GM15510 (cell line): ENCODE measurements at regions not wholly inside any gene's neighbourhood (a gene's known extent, or its start where the extent isn't known, plus 50 kb on each side); places are given as distances from the start of the nearest gene placed in this dataset.

Experiments
- POLR2A ChIP-seq: IDR thresholded peaks from 3 replicates; pipeline ENCODE4 v1.6.1; 2011; ENCODE audit warnings: borderline replicate concordance; ENCODE audit not compliant: insufficient read length; ENCODE audit errors: extremely low read depth

DNA sequence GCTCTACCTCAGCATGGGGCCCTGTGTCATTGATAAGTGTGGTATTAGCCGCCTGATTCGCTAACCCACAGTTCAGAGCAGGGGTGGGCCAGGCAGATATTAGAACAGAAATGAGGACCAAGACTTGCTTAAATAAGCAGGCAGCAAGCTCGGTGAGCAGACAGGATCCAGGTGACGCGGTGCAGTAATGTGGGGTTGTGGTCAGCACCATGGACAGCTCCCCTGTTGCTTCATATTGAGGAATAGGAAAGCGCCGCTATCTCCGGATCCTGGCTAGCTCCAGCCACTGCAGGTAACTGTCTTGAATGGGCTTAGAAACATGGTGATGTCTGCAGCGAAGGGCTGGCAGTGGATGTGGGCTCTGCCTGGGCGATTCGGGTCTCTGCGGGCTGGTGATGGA lies 51.3 kb upstream of the GPR26 start:
- no peak for TF ChIP-seq POLR2A
